ENCODE measurements at regions not wholly inside any gene's neighbourhood (a gene's known extent, or its start where the extent isn't known, plus 50 kb on each side); places are given as distances from the start of the nearest gene placed in this dataset.

GRCh38 chr10:88028072-88028471 is 164.6 kb downstream of the PTEN start:
- ChIA-PET POLR2A (interaction anchor here (1.2 kb wide), 1 partner anchor 166 kb away, joined by 4 read pairs; no protein-coding TSS in a partner anchor), CTCF (no interaction called here)
- Histone ChIP-seq H3K9me3 (ENCODE audit: control insufficient read depth in 1 of 2, insufficient read depth in 1 of 2, low read length in 2 of 2) (no peaks in the 10 kb centered on the region), H3K27ac (ENCODE audit: low read depth in 1 of 2, low read length in 2 of 2) (peak overlapping the region in 1 of 2 donors; percentile 31), H3K36me3 (ENCODE audit: insufficient read depth, low read length) (no peaks in the 10 kb centered on the region), H3K4me1 (ENCODE audit: insufficient read depth, low read length) (peaks cover 8% of the 10 kb centered on the region), H3K4me3 (ENCODE audit: low read length) (no peak overlapping the region), H3K27me3 (ENCODE audit: control insufficient read depth in 1 of 2, insufficient read depth in 2 of 2, low read length in 2 of 2) (no peaks in the 10 kb centered on the region)
- H3K4me3 Mint-ChIP-seq, result no peak overlapping the region
- H3K4me1 Mint-ChIP-seq (ENCODE audit: low read depth), result peaks cover 16% of the 10 kb centered on the region
- H3K27me3 Mint-ChIP-seq, result no peaks in the 10 kb centered on the region
- ATAC-seq (ENCODE audit: poor library complexity) (no peak), DNase-seq (no peak)
- no peak for TF ChIP-seq CTCF (IDR thresholded peaks at IDR 0.05)
- intact Hi-C loops (cut with DNase I, micrococcal nuclease), result no loop called here
- peak overlapping the region; percentile 73 for H3K27ac Mint-ChIP-seq
- no peaks in the 10 kb centered on the region for H3K9me3 Mint-ChIP-seq
- H3K36me3 Mint-ChIP-seq (ENCODE audit: low read depth), result no peaks in the 10 kb centered on the region

GRCh38 chr10:88028654-88029053 is 165.2 kb downstream of the PTEN start:
- H3K4me3 ChIP-seq (ENCODE audit: low read length), result no peak overlapping the region
- ChIA-PET POLR2A (no interaction called here), CTCF (no interaction called here)
- peak in 2 of 14 experiments; percentile 20 to 55 for DNase-seq
- Mint-ChIP-seq H3K9me3 (no peaks in the 10 kb centered on the region), H3K27ac (peak overlapping the region; percentile 73), H3K4me3 (no peak overlapping the region), H3K27me3 (no peaks in the 10 kb centered on the region), H3K4me1 (ENCODE audit: low read depth) (peaks cover 16% of the 10 kb centered on the region), H3K36me3 (ENCODE audit: low read depth) (no peaks in the 10 kb centered on the region)
- intact Hi-C loops (cut with DNase I, micrococcal nuclease), result no loop called here
- TF ChIP-seq CTCF (IDR thresholded peaks at IDR 0.05), result no peak
- H3K4me1 ChIP-seq (ENCODE audit: insufficient read depth, low read length), result peaks cover 8% of the 10 kb centered on the region
- H3K9me3 ChIP-seq (ENCODE audit: control insufficient read depth in 1 of 2, insufficient read depth in 1 of 2, low read length in 2 of 2), result no peaks in the 10 kb centered on the region
- ATAC-seq (ENCODE audit: poor library complexity), result peak; percentile 41
- no peaks in the 10 kb centered on the region for H3K36me3 ChIP-seq (ENCODE audit: insufficient read depth, low read length)
- peak overlapping the region in 1 of 2 donors; percentile 31 for H3K27ac ChIP-seq (ENCODE audit: low read depth in 1 of 2, low read length in 2 of 2)
- no peaks in the 10 kb centered on the region for H3K27me3 ChIP-seq (ENCODE audit: control insufficient read depth in 1 of 2, insufficient read depth in 2 of 2, low read length in 2 of 2)

- Histone ChIP-seq H3K9me3 (ENCODE audit: control insufficient read depth in 1 of 2, insufficient read depth in 1 of 2, low read length in 2 of 2) (no peaks in the 10 kb centered on the region), H3K4me3 (ENCODE audit: low read length) (no peak overlapping the region), H3K27me3 (ENCODE audit: control insufficient read depth in 1 of 2, insufficient read depth in 2 of 2, low read length in 2 of 2) (no peaks in the 10 kb centered on the region), H3K4me1 (ENCODE audit: insufficient read depth, low read length) (peaks cover 10% of the 10 kb centered on the region), H3K27ac (ENCODE audit: low read depth in 1 of 2, low read length in 2 of 2) (no peak overlapping the region), H3K36me3 (ENCODE audit: insufficient read depth, low read length) (no peaks in the 10 kb centered on the region)
- no peaks in the 10 kb centered on the region for H3K27me3 Mint-ChIP-seq
- ATAC-seq (ENCODE audit: poor library complexity) (no peak), DNase-seq (no peak)
- no peaks in the 10 kb centered on the region for H3K9me3 Mint-ChIP-seq
- intact Hi-C loops (cut with DNase I, micrococcal nuclease), result no loop called here
- H3K4me3 Mint-ChIP-seq, result no peak overlapping the region
- CTCF ChIA-PET, result no interaction called here
- POLR2A ChIA-PET, result no interaction called here
- no peak for TF ChIP-seq CTCF (IDR thresholded peaks at IDR 0.05)
- H3K27ac Mint-ChIP-seq, result no peak overlapping the region
- H3K36me3 Mint-ChIP-seq (ENCODE audit: low read depth), result no peaks in the 10 kb centered on the region
- peaks cover 19% of the 10 kb centered on the region for H3K4me1 Mint-ChIP-seq (ENCODE audit: low read depth)
Measured at GRCh38 chr10:88032566-88032965, 169.1 kb downstream of the PTEN start.
